ENCODE measurements at regions not wholly inside any gene's neighbourhood (a gene's known extent, or its start where the extent isn't known, plus 50 kb on each side); places are given as distances from the start of the nearest gene placed in this dataset.

- no peak for TF ChIP-seq REST (IDR thresholded peaks at IDR 0.05; ENCODE audit: low read depth, low read length)
- TF ChIP-seq MXI1 (IDR thresholded peaks at IDR 0.05; ENCODE audit: low read depth, low read length) = no peak
- TF ChIP-seq POLR2AphosphoS5 (IDR thresholded peaks at IDR 0.05; ENCODE audit: low read depth, low read length) = no peak
- TF ChIP-seq EP300 (IDR thresholded peaks at IDR 0.05; ENCODE audit: borderline replicate concordance in 1 of 2, low read depth in 1 of 2, low read length in 1 of 2) = no peak
- TF ChIP-seq JUND (IDR thresholded peaks at IDR 0.05) = no peak
Observed at GRCh38 chr5:54835647-54836046, 149.7 kb downstream of the ESM1 start (continued).

GRCh38 chr5:54834121-54834842 lies 151.1 kb downstream of the ESM1 start:
- ChIA-PET POLR2A (no interaction called here), CTCF (interaction anchor here (1.0 kb wide), 1 partner anchor 11 kb away, joined by 3 read pairs; no protein-coding TSS in a partner anchor)
- Histone ChIP-seq H4K20me1 (ENCODE audit: insufficient read depth) (no peaks in the 10 kb centered on the region), H3K9me2 (no peaks in the 10 kb centered on the region), H3K79me2 (ENCODE audit: insufficient read depth) (no peaks in the 10 kb centered on the region), H2AFZ (ENCODE audit: low read depth) (no peak overlapping the region), H3K36me3 (replicated peaks in 1 of 2; ENCODE audit: control insufficient read depth in 1 of 2, insufficient read depth in 2 of 2, low read length in 1 of 2) (no peaks in the 10 kb centered on the region), H3K27me3 (ENCODE audit: insufficient read depth) (peaks cover 5% of the 10 kb centered on the region; the same call in 1 of the 2 replicates), H3K9me3 (no peaks in the 10 kb centered on the region), H3K4me2 (no peak overlapping the region), H3K4me3 (ENCODE audit: low read depth in 2 of 2, low read length in 1 of 2) (no peak overlapping the region), H3K9ac (no peak overlapping the region), H3F3A (replicated peaks; ENCODE audit: insufficient read depth) (no peaks in the 10 kb centered on the region), H3K27ac (ENCODE audit: low read depth in 2 of 2, low read length in 1 of 2) (no peak overlapping the region), H3K4me1 (ENCODE audit: control insufficient read depth in 1 of 2, insufficient read depth in 2 of 2, low read depth in 1 of 2, low read length in 1 of 2) (no peaks in the 10 kb centered on the region; a peak in 1 of 4 replicates)
- 46% methylated on average over 9 of the region's 9 CpGs for WGBS (ENCODE audit: low lambda C conversion rate)
- no peak for DNase-seq
- no peak for TF ChIP-seq NFIC (IDR thresholded peaks at IDR 0.05; ENCODE audit: borderline replicate concordance)
- no peak for TF ChIP-seq JUND (IDR thresholded peaks at IDR 0.05)
- TF ChIP-seq SIN3A (IDR thresholded peaks at IDR 0.05; ENCODE audit: borderline replicate concordance, low read depth, low read length) = no peak
- TF ChIP-seq REST (IDR thresholded peaks at IDR 0.05; ENCODE audit: low read depth, low read length) = no peak
- TF ChIP-seq GATA2 (CRISPR knock-in tag; IDR thresholded peaks at IDR 0.05) = no peak
- TF ChIP-seq NRF1 (IDR thresholded peaks at IDR 0.05; ENCODE audit: low read depth, low read length) = no peak
- no peak for TF ChIP-seq MAX (IDR thresholded peaks at IDR 0.05; ENCODE audit: low read depth)
- no peak for TF ChIP-seq TAF1 (IDR thresholded peaks at IDR 0.05; ENCODE audit: borderline replicate concordance, low read depth, low read length)
- no peak for TF ChIP-seq ZBTB33 (IDR thresholded peaks at IDR 0.05; ENCODE audit: borderline replicate concordance, low read depth)
- TF ChIP-seq GABPA (IDR thresholded peaks at IDR 0.05; ENCODE audit: low read depth) = no peak
- TF ChIP-seq POLR2AphosphoS5 (IDR thresholded peaks at IDR 0.05; ENCODE audit: low read depth, low read length) = no peak
- no peak for TF ChIP-seq FOXM1 (IDR thresholded peaks at IDR 0.05; ENCODE audit: low read depth)
- TF ChIP-seq FOSL2 (IDR thresholded peaks at IDR 0.05; ENCODE audit: borderline replicate concordance, low read depth) = no peak
- TF ChIP-seq RAD21 (IDR thresholded peaks at IDR 0.05; ENCODE audit: low read length) = no peak
- TF ChIP-seq FOXJ3 (CRISPR knock-in tag; IDR thresholded peaks at IDR 0.05) = no peak

All from SK-N-SH (cell line).